NCI-H1417 treated with DMSO at 0.1 percent for 48 hours (cell line): ENCODE measurements at regions not wholly inside any gene's neighbourhood (a gene's known extent, or its start where the extent isn't known, plus 50 kb on each side); places are given as distances from the start of the nearest gene placed in this dataset.

Experiments
- DNase-seq: peaks from one replicate; lab custom pipeline; 2025; lab: John Stamatoyannopoulos, UW

DNA sequence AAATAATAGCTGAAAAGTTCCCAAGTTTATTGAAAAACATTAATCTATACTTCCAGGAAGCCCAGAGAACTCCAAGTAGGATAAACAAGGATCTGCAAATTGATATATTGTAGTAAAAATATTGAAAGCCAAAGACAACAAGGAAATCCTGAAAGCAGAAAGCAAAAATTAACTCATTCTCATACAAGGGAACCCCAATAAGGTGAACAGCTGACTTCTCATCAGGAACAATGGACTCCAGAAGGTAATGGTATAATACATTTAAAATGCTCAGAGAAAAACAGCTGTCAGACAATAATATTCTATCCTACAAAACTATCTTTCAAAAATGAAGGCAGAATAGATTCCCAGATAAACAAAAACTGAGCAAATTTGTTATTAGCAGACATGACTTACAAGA is 138.1 kb upstream of the BMP4 start:
- DNase-seq, result no peak

DNA sequence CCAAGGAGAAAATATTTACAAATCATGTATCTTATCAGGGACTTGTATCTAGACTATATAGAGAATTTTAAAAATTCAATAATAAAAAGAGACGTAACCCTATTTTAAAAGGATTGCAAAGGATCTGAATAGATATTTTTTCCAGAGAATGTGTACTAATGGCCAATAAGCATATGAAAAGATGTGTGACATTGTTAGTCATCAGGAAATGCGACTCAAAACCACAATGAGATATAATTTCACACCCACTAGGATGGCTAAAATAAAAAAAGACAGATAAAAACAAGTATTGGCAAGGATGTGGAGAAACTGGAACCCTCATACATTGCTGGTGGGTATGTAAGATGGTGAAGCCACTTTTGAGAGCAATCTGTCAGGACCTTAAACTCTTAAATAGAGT is 141.9 kb upstream of the BMP4 start:
- no peak for DNase-seq

DNA sequence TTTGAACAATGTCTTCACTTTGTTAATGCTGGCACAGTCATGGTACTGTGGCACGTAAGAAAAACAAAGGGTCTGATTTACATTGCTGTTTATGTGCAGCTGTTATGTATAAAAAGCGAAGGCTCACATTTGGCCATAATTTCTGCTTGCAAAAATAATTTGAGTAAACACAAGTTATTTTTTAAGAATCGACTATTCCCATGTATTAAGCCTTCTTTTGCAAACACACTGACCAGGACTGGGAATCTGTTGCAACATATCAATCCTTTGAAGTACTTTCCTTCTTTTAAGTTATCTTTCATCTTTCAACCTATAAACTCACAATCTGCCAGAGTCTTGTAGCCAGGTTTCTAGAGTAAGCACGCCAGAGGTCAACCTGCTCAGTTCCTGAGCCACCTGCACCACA is 145.4 kb upstream of the BMP4 start:
- DNase-seq, result no peak

DNA sequence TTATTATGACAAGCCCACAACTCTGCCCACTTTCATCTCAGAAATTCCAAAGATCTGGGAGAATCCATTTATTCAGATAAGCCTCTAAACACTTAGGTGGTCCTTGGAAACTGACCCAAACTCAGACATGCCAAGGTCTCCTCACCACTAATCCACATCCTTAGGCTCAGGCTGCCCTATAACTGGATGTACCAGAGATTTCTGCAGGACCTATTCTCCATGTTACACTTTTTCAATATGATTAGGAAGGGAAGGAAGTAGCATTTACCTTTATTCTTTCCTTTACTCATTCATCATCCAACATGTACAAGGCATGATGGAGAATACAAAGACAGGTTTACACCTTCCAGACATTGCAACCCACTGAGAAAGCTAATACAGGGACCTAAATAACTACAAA is 145.9 kb upstream of the BMP4 start:
- DNase-seq, result no peak

DNA sequence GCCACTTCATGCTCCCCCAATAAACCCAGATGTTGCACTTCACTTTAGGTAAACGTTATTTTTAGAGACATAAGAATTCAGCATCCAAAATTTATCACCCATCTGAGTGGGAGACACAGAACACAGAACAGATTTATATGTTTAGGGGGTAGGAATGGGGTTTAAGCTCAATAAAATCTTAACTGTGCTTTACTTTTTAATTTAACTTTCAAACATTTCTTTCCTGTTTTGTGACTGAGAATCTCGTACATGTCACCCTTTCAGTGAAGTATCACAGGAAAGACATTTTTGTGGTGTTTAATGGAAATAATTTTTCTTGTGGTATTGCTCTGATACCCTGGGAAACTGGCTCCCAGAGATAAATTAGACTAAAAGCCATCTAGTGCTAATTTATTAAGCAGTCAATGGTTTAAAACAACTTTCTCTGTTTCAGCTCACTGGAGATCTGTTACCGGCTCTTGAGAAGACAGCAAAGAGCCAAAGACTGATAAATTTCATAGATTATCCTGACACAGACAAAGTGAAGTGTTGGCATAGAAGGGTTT is 148.0 kb upstream of the BMP4 start:
- no peak for DNase-seq

DNA sequence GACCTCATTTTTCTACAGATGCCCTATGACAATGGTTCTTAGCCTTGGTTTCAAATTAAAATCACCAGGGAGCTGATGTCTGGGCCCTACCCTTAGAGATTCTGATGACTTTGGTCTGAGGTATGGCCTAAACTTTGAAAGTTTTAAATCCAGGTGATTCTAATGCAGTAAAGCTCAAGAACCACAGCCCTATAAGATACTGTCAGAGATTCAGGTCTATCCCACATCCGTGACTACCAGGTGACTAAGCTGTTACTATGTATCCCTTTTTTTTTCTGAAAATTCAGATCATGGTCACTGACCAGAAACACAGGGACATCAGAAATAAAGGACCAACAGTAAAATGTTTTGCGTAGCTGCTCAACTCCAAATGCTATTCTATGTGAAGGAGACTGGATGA is 148.8 kb upstream of the BMP4 start:
- no peak for DNase-seq

DNA sequence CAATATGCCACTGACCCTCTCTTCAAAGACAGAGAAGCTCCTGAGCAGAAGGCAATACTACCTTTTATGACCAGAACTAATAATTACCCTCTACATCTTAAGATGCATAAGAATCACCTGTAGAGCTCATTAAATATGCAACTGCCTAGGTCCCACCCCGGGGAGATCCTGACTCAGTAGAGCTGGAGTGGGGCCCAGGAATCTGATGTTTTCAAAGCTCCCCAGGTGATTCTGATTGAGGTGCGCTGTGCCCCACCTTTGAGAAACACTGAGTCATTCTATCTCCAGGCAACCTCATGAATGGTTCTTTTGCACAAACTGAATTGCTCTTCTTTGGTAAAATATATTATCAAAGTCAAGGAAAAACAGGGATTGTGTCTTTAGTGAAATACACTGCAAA is 149.3 kb upstream of the BMP4 start:
- DNase-seq, result no peak

DNA sequence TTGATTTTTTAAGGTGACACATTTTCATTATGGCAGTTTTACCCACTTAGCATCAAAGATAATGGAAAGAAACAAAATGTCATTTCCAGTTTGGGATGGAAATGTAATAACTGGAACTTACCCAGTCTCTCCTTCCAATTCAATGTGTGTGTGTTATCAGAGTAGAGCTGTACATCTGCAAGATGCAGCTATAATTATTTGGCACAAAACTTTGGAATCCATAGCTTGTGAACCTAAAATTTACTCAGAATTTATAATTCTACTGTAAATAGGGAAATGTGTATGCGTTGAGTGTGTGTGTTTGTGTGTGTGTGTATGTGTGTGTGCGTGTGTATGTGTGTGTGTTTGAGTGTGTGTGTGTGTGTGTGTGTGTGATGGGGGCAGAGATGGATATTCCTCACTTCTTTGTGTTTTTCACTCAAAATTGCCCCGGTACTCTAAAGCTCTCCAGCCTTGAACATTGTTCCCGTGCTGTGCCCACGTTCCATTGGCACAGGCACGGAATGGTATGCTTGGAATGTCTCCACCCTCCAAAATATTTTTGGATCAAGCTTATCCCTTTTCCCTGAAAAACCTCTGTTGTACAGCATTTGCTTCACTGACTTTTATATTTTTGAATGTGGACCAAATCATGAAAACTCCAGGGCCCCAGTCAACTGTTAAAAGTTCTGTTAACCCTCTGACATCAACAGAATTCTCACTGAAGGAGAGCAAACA is 150.2 kb upstream of the BMP4 start:
- DNase-seq, result no peak

DNA sequence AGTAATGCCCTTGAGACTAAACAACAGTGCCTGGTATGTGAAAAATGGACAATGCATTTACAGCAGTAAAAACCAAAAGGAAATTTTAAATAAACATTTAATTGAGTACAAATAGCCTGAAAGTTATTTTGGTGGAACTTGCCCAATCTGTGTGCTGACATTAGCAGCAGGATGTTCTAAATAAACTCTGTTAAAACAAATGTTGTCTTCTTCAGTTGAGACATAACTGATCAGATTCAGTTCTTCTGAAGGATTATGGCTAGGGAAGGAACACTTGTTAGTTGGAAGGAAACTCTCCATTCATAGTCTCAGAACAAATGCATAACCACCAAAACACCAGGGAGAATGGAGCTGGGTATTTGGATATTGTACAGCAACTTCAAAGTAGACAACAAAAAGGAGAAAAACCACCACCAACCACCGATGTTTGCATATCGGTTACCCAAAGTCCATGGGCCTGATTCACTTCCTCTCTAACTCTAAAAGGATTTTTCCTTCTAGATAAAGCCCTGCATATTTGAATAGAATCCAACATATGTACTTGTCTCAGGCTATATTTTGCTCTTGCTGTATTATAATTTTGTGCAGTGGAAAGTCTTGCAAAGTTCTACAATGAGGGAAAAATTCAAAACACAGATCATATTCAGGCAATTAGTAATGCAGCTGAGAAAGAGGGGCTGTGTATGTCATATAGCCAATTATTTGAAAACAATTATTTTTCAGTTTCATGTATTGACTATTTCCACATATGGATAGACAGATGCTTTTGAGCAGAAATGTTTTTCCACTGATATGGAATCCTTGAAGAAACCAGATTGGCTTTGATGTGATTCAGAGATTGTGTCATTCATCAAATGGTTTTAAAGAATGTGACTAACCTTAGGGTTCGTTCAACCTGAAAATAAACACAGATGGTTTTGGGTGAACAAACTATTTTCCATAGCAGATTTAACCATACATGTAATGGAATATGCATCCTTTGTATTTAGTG is 152.2 kb upstream of the BMP4 start:
- no peak for DNase-seq

DNA sequence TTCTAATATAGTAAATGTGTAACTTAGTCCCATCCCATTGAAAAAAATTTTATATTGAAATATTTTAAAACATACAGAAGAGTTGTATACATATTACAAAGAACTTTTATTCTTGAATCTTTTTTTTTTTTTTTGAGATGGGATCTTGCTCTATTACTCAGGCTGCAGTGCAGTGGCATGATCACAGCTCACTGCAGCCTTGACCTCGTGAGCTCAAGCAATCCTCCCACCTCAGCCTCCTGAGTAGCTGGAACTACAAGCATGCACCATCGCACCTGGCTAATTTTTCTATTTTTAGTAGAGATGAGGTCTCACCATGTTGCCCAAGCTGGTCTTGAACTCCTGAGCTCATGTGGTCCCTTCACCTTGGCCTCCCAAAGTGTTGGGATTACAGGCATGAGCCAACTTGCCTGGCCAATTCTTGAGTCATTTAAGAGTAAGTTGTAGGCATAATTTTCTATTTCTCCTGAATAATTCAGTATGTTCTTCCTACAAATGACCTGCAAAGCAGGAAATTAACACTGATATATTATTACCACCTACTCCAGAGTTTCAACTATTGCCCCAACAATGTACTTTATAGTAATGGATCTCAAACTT is 153.0 kb upstream of the BMP4 start:
- DNase-seq, result no peak

DNA sequence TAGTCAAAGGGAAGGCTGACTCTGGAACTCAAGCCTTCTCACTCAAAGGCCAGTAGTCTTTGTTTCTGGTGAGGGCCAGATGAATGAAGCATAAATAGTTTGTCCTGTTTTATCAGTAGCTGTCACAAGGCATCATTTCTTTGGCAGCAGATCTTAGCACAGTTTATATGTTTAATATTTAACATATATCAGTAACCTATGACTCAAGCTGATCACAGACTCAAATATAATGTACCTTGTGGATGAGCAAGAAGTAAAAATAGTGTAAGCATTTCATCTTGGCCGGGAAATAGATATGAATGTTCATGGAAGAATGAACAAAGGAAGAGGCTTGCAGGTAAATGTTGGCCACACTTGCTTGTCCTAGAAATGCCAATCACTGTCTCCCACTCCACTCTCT is 158.3 kb upstream of the BMP4 start:
- no peak for DNase-seq

DNA sequence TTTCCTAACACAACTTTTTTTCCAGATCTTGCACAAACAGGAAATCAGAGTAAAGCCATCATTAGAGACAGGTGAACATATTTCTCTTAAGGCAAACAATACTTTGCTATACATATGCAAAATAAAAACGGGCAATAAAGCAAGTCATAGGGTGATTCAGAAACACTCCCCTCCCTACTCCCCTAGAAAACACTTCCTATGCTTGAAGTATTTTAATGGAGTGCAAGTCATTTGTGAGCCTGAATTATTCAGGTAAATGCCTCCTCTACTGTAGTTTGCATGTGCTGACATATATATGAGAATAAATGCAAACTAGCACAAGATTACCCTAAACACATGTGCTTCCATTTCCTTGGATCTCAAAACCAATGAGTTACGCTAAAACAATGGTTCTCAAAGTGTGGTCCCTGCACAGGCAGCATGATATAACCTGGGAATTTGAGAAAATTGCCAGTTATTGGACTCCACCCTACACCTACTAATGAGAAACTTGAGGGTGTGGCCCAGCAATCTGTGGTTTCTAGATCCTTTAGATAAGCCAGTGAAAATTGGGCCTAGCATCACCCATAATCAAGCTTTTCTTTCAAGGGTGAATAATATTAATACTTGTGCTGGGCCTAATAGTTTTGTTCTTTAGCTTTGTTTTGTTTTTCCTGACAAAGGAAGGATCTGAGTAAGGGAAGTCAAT is 159.7 kb upstream of the BMP4 start:
- no peak for DNase-seq

DNA sequence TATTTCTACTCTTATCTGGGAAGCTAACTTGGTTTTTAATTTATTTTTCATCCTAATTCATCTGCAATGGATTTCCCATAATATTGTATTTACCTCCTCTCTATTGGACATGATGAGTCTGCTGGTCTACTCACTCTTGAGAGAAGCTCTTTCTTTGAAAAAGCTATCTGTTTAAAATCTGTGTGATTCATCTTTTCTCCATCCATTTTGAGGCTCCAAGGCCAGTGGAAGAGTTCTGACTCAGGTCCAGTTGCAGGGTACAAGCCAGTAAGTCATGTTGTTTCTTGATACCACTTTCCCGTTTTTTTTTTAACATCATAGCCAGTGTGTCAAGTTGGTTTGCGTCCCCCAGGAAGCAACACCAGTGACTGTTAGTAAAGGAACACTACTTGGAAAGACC is 160.3 kb upstream of the BMP4 start:
- DNase-seq, result no peak

DNA sequence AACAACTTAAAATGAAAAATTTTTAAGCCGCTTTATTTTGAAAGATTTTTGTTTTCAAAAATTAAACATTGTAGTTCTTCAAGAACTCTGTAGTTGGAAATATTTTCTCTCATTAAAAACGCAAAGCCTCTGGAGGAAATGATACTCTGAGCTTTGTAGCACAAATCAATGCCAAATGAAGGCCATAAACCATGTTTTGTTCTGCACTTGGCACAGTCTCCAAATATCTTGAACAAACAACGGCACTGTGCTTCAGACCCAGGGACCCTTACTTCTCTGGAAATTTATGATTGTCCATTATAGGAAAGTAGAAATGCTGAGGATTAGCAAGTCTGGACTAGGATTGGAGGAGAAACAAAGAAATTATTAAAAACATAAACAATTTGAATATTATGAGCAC is 160.8 kb upstream of the BMP4 start:
- no peak for DNase-seq

DNA sequence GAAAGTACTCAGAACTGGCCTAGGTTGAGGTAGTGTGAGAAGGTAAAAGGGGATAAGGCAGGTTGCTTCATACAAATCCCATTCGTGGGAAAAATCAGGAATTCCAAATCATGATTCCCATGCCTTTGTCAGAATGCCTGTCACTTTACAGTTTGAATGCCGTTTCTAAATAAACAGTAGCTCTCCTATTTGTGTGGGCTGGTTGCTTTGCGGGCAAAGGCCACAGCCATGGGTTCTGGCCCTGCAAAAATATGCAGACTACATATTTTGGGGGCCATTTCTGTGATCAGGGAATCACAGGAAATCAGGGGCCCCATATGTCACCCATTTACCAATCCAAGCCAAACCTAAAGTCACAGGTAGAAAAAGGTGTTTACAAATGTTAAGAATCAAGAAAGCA is 161.3 kb upstream of the BMP4 start:
- DNase-seq, result no peak

DNA sequence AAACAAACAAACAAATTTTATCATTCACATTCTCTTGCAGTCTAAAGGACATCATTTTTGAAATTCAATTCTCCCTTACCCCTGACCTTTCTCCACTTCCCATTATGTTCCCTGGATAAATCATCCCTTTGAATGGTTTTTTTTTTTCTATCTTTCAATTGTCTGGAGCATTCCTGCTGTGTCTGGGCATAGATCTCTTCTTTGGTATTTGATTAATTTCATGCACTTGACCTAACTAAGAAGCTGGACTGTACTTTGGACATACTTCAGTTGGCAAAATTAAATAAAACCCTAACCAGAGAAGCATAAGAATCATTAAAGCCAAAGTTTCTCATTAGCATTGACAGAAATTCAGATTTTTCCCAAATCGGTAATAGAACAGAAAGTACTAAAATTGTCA is 163.6 kb upstream of the BMP4 start:
- no peak for DNase-seq

DNA sequence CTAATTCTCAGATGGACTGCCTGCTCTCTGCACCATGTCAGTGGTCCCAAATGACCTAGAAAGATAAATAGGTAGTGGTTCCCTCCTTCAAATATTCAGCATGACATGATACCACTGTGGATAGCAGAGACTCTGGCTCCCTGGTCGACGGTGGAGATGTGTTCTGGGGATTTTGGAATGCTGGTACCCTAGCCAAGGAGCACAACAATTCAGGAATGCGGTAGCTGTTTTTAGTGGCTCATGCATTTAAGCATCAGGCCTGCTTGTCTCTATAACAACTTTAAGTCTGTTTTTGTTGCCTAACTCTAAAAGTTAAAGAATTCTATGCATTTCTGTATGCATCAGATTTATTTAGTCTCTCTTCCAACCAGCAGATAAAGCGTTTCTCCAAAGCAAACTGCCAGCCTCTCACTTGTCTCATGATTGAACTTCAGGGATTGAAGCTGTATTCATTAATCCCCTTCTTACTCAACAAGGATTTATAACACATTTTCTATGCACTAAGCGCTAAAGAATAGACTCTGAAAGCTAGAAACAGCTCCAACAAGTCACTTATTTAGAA is 164.9 kb upstream of the BMP4 start:
- DNase-seq, result no peak

DNA sequence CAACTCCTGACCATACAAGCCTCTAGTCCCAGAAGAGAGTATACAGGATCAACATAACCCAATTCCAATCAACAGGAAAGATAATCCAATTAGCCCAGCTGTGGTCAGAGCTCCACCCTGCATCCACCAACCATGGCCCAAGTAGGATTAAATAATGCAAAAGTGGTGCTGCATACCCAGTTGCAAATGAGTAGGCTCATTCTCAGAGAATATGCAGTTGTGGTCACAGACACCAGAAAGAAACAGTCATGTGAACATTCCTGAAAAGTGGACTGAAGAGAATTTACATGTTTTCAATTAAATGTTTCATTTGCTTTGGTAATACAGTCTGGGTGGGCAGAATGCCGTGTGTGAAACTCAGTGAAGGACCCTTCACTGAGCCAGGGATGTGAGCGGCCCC is 167.2 kb upstream of the BMP4 start:
- no peak for DNase-seq

DNA sequence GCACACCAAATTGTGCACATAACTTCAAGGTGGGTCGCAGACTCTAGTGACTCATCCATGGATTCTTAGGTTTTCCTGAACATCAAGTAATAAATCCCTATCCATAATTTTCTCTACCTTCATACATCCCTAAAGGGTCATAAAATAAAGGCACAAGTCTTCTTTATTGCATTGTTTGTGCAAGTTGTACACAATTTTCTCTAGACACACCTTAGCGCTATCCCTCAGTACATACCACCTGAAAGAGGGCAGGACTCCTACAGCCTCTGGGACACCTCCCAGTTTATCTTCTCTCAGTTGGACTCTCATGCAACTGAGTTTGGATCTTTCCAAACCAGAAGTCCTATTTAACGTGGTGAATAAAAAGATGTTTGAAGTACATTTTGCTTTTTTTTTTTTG is 168.5 kb upstream of the BMP4 start:
- no peak for DNase-seq

DNA sequence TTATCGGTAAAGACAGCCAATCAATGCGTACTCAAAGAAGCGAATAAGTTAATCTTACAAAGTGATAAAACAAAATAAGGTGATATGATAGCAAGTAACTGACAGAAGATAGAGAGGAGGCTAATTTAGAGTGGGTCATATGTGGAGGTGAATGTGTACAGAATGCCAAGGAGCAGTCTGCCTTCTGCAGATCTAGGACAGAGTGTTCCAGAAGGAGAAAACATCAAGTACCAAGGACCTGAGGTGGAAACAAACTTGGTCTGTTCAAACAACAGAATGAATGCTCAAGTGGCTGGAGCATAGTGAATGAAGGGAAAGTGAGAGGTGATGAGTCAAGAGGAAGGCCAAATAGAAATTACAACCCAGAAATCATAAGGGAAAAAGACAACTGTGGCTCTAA is 170.3 kb upstream of the BMP4 start:
- DNase-seq, result no peak

DNA sequence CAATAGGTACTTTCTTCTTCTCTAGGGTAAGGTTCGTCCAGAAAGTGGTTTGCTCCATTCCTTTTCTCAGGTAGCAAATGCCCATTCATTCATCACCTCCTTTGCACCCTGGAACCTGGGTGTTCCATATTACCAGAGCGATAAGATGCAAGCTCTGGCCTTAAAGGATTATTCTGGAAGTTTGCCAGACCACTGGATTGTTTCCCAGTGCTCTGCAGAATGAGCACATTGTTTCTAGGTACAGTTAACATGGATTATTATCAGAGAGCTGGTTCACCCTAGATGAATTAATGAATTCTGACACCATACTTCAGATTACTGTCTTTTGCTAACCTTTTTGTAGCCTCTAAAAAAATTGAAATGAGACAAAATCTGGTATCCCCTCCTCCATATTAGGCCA is 170.9 kb upstream of the BMP4 start:
- DNase-seq, result no peak
